SK-N-SH treated with all-trans-retinoic acid at 6 μM for 48 hours (cell line): ENCODE measurements at regions not wholly inside any gene's neighbourhood (a gene's known extent, or its start where the extent isn't known, plus 50 kb on each side); places are given as distances from the start of the nearest gene placed in this dataset.

Experiments
- ARNTL ChIP-seq: fragments of 450-650 bp; formaldehyde crosslinking; IDR thresholded peaks from 2 replicates; pipeline ENCODE4 v1.5.0; 2020; ENCODE audit warnings: low read depth, mild to moderate bottlenecking, moderate library complexity, borderline replicate concordance
- CREB5 ChIP-seq: fragments of 250-450 bp; sonication (Bioruptor Pico); IDR thresholded peaks from 2 replicates; pipeline ENCODE4 v1.5.1; 2020; ENCODE audit warnings: low read depth, mild to moderate bottlenecking, moderate library complexity
- PATZ1 ChIP-seq: fragments of 250-450 bp; sonication (Bioruptor Pico); IDR thresholded peaks from 2 replicates; pipeline ENCODE4 v1.8.0; 2020; ENCODE audit warnings: mild to moderate bottlenecking, moderate library complexity, borderline replicate concordance
- TSHZ2 ChIP-seq: fragments of 250-450 bp; sonication (Bioruptor Pico); IDR thresholded peaks from 2 replicates; pipeline ENCODE4 v1.5.0; 2020; ENCODE audit warnings: mild to moderate bottlenecking, moderate library complexity
- ZNF70 ChIP-seq: fragments of 450-650 bp; formaldehyde crosslinking; IDR thresholded peaks from 2 replicates; pipeline ENCODE4 v1.5.0; 2020; ENCODE audit warnings: mild to moderate bottlenecking, moderate library complexity

- TF ChIP-seq TSHZ2 (CRISPR knock-in tag) (no peak), CREB5 (CRISPR knock-in tag) (no peak), PATZ1 (no peak), ZNF70 (CRISPR knock-in tag) (no peak), ARNTL (no peak)
These were observed 490.2 kb upstream of the AUTS2 start for GRCh38 chr7:69108097-69108496.
